SU-DHL-6 (cell line): ENCODE measurements at regions not wholly inside any gene's neighbourhood (a gene's known extent, or its start where the extent isn't known, plus 50 kb on each side); places are given as distances from the start of the nearest gene placed in this dataset.

Source experiments
- EZH2phosphoT487 ChIP-seq: fragments of 200-600 bp; sonication (generic), shearing (Covaris generic); conservative IDR thresholded peaks from 2 replicates; pipeline ENCODE4 v1.6.1; 2018; ENCODE audit warnings: mild to moderate bottlenecking, antibody characterized with exemption, low read length, moderate library complexity, mixed read lengths
- TF ChIP-seq, protein P1 (sequence below): fragments of 200-600 bp; sonication (generic); IDR thresholded peaks from one replicate; pipeline ENCODE4 v1.5.1; 2017; ENCODE audit warnings: antibody characterized with exemption, mild to moderate bottlenecking, low read length, moderate library complexity; ENCODE audit not compliant: insufficient read depth, poor library complexity, severe bottlenecking

DNA sequence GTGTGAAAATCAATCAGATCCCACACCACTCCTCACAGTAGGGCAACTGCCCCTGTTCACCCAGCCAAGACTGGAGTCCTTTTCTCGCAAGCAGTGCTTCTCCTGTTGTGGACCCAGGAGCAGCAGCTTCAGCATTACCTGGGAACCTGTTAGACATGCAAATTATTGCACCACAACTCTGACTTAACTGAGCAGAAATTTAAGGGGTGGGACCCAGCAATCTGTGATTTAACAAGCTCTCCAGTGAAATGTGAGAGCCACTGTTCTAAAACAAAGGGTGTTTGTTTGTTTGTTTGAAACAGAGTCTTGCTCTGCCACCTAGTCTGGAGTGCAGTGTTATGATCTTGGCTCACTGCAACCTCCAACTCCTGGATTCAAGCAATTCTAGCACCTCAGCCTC is 591.4 kb downstream of the SOX6 start:
- TF ChIP-seq, protein P1, sequence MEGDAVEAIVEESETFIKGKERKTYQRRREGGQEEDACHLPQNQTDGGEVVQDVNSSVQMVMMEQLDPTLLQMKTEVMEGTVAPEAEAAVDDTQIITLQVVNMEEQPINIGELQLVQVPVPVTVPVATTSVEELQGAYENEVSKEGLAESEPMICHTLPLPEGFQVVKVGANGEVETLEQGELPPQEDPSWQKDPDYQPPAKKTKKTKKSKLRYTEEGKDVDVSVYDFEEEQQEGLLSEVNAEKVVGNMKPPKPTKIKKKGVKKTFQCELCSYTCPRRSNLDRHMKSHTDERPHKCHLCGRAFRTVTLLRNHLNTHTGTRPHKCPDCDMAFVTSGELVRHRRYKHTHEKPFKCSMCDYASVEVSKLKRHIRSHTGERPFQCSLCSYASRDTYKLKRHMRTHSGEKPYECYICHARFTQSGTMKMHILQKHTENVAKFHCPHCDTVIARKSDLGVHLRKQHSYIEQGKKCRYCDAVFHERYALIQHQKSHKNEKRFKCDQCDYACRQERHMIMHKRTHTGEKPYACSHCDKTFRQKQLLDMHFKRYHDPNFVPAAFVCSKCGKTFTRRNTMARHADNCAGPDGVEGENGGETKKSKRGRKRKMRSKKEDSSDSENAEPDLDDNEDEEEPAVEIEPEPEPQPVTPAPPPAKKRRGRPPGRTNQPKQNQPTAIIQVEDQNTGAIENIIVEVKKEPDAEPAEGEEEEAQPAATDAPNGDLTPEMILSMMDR, result no peak
- TF ChIP-seq EZH2phosphoT487, result no peak
